ENCODE measurements at regions not wholly inside any gene's neighbourhood (a gene's known extent, or its start where the extent isn't known, plus 50 kb on each side); places are given as distances from the start of the nearest gene placed in this dataset.

- H3F3A ChIP-seq (ENCODE audit: low read depth), result no peaks in the 10 kb centered on the region
- no peaks in the 10 kb centered on the region for H3K9me3 Mint-ChIP-seq
- no peaks in the 10 kb centered on the region for H3K9me3 ChIP-seq (ENCODE audit: low read depth)
- H3K4me1 Mint-ChIP-seq, result no peaks in the 10 kb centered on the region
- H3K4me2 ChIP-seq, result no peak overlapping the region
- no peaks in the 10 kb centered on the region for H3K36me3 Mint-ChIP-seq
- H3K36me3 ChIP-seq, result no peaks in the 10 kb centered on the region
- H3K9ac ChIP-seq, result no peak overlapping the region
- H3K27ac Mint-ChIP-seq, result no peak overlapping the region
- H3K4me1 ChIP-seq, result no peaks in the 10 kb centered on the region
- H3K4me3 Mint-ChIP-seq, result no peak overlapping the region
- no peak for DNase-seq (ENCODE audit: low spot score)
- TF ChIP-seq EZH2 (IDR thresholded peaks at IDR 0.05), result no peak
- TF ChIP-seq CTCF (IDR thresholded peaks at IDR 0.05), result no peak
- no peak for TF ChIP-seq EZH2phosphoT487 (IDR thresholded peaks at IDR 0.05)
- H3K27me3 ChIP-seq, result no peaks in the 10 kb centered on the region
- no peaks in the 10 kb centered on the region for H4K20me1 ChIP-seq (ENCODE audit: low read depth)
- no peak overlapping the region for H2AFZ ChIP-seq (replicated peaks)
- H3K4me3 ChIP-seq, result no peak overlapping the region
- no peaks in the 10 kb centered on the region for H3K27me3 Mint-ChIP-seq (ENCODE audit: insufficient read depth, low read depth)
- H3K79me2 ChIP-seq (ENCODE audit: low read depth), result no peaks in the 10 kb centered on the region
- H3K27ac ChIP-seq, result no peak overlapping the region
Measured at GRCh38 chr10:65754112-65754511, 1171.7 kb upstream of the LRRTM3 start.

GRCh38 chr10:65762311-65762710 is 1163.5 kb upstream of the LRRTM3 start:
- H3K27me3 Mint-ChIP-seq (ENCODE audit: insufficient read depth, low read depth), result peaks cover 2% of the 10 kb centered on the region
- Histone ChIP-seq H4K20me1 (ENCODE audit: low read depth) (no peaks in the 10 kb centered on the region), H3K79me2 (ENCODE audit: low read depth) (no peaks in the 10 kb centered on the region), H3K4me1 (no peaks in the 10 kb centered on the region), H3K9me3 (ENCODE audit: low read depth) (no peaks in the 10 kb centered on the region), H3K36me3 (no peaks in the 10 kb centered on the region), H2AFZ (replicated peaks) (no peak overlapping the region), H3K27ac (no peak overlapping the region), H3K9ac (no peak overlapping the region), H3F3A (ENCODE audit: low read depth) (no peaks in the 10 kb centered on the region), H3K4me2 (no peak overlapping the region), H3K27me3 (no peaks in the 10 kb centered on the region), H3K4me3 (no peak overlapping the region)
- no peak for TF ChIP-seq CTCF (IDR thresholded peaks at IDR 0.05)
- no peak for TF ChIP-seq EZH2 (IDR thresholded peaks at IDR 0.05)
- TF ChIP-seq EZH2phosphoT487 (IDR thresholded peaks at IDR 0.05), result no peak
- no peak for DNase-seq (ENCODE audit: low spot score)
- H3K27ac Mint-ChIP-seq, result no peak overlapping the region
- no peaks in the 10 kb centered on the region for H3K9me3 Mint-ChIP-seq
- peaks cover 2% of the 10 kb centered on the region for H3K4me1 Mint-ChIP-seq
- no peak overlapping the region for H3K4me3 Mint-ChIP-seq
- no peaks in the 10 kb centered on the region for H3K36me3 Mint-ChIP-seq

- no peak overlapping the region for H3K27ac ChIP-seq
- H3K9me3 Mint-ChIP-seq, result no peaks in the 10 kb centered on the region
Measured at GRCh38 chr10:65765006-65765541, 1160.8 kb upstream of the LRRTM3 start.

More at GRCh38 chr10:65765006-65765541, 1160.8 kb upstream of the LRRTM3 start:
- Histone ChIP-seq H3K4me1 (no peaks in the 10 kb centered on the region), H3K9ac (no peak overlapping the region), H3K36me3 (no peaks in the 10 kb centered on the region), H4K20me1 (ENCODE audit: low read depth) (no peaks in the 10 kb centered on the region), H2AFZ (replicated peaks) (no peak overlapping the region), H3K9me3 (ENCODE audit: low read depth) (no peaks in the 10 kb centered on the region), H3K27me3 (no peaks in the 10 kb centered on the region), H3K4me2 (no peak overlapping the region), H3F3A (ENCODE audit: low read depth) (no peaks in the 10 kb centered on the region), H3K4me3 (no peak overlapping the region), H3K79me2 (ENCODE audit: low read depth) (no peaks in the 10 kb centered on the region)
- H3K27me3 Mint-ChIP-seq (ENCODE audit: insufficient read depth, low read depth), result no peaks in the 10 kb centered on the region
- H3K4me1 Mint-ChIP-seq, result peaks cover 2% of the 10 kb centered on the region
- no peak for DNase-seq (ENCODE audit: low spot score)
- TF ChIP-seq EZH2phosphoT487 (IDR thresholded peaks at IDR 0.05), result no peak
- no peak for TF ChIP-seq EZH2 (IDR thresholded peaks at IDR 0.05)
- no peak for TF ChIP-seq CTCF (IDR thresholded peaks at IDR 0.05)
- H3K4me3 Mint-ChIP-seq, result no peak overlapping the region
- no peak overlapping the region for H3K27ac Mint-ChIP-seq
- H3K36me3 Mint-ChIP-seq, result no peaks in the 10 kb centered on the region

Measured in neural progenitor cell (in vitro differentiated cells).